Trophoblast cell (in vitro differentiated cells and primary cell): ENCODE measurements at regions not wholly inside any gene's neighbourhood (a gene's known extent, or its start where the extent isn't known, plus 50 kb on each side); places are given as distances from the start of the nearest gene placed in this dataset.

Source experiments
- DNase-seq, 2 donors: peaks; one replicate each; pipeline ENCODE4 v3.0.0-alpha.2; 2016
- H2AFZ ChIP-seq: 2 replicates; pipeline ENCODE4 v1.6.1; 2013; ENCODE audit warnings: low read length, moderate library complexity, mild to moderate bottlenecking; ENCODE audit not compliant: insufficient read depth, poor library complexity
- H2AK5ac ChIP-seq: 2 replicates; pipeline ENCODE4 v1.6.1; 2013; ENCODE audit warnings: mild to moderate bottlenecking, low read length
- H2BK120ac ChIP-seq: 2 replicates; pipeline ENCODE4 v1.6.1; 2013; ENCODE audit warnings: low read length, mild to moderate bottlenecking, moderate library complexity; ENCODE audit not compliant: insufficient read depth, poor library complexity
- H2BK12ac ChIP-seq: 2 replicates; pipeline ENCODE4 v1.6.1; 2013; ENCODE audit warnings: mild to moderate bottlenecking, low read length, moderate library complexity
- H2BK5ac ChIP-seq: 2 replicates; pipeline ENCODE4 v1.6.1; 2013; ENCODE audit warnings: low read length, low read depth, moderate library complexity, mild to moderate bottlenecking; ENCODE audit not compliant: poor library complexity
- H3K14ac ChIP-seq: 2 replicates; pipeline ENCODE4 v1.6.1; 2013; ENCODE audit warnings: mild to moderate bottlenecking, low read length
- H3K18ac ChIP-seq: 2 replicates; pipeline ENCODE4 v1.6.1; 2013; ENCODE audit warnings: mild to moderate bottlenecking, low read length
- H3K23ac ChIP-seq: 2 replicates; pipeline ENCODE4 v1.6.1; 2013; ENCODE audit warnings: low read length
- H3K27ac ChIP-seq: 2 replicates; pipeline ENCODE4 v1.5.1; 2013; ENCODE audit warnings: low read depth, mild to moderate bottlenecking, inconsistent platforms, low read length, moderate library complexity
- H3K27me3 ChIP-seq: 2 replicates; pipeline ENCODE4 v1.6.1; 2013; ENCODE audit warnings: inconsistent platforms, mild to moderate bottlenecking, low read length, moderate library complexity; ENCODE audit not compliant: insufficient read depth
- H3K36me3 ChIP-seq, 2 experiments: 1 replicate in 1 of 2; 2 replicates in 1 of 2; pipeline ENCODE4 v1.6.1; 2013; ENCODE audit warnings: low read length in 2 of 2, mild to moderate bottlenecking in 2 of 2, moderate library complexity in 1 of 2; ENCODE audit not compliant: insufficient read depth in 2 of 2, control insufficient read depth in 1 of 2
- H3K4ac ChIP-seq: 2 replicates; pipeline ENCODE4 v1.6.1; 2013; ENCODE audit warnings: low read depth, mild to moderate bottlenecking, low read length, moderate library complexity
- H3K4me1 ChIP-seq, 2 experiments: 1 replicate in 1 of 2; 2 replicates in 1 of 2; pipeline ENCODE4 v1.6.1; 2013; ENCODE audit warnings: low read length in 2 of 2, mild to moderate bottlenecking in 2 of 2, moderate library complexity in 1 of 2; ENCODE audit not compliant: insufficient read depth in 2 of 2, control insufficient read depth in 1 of 2
- H3K4me2 ChIP-seq: 2 replicates; pipeline ENCODE4 v1.6.1; 2013; ENCODE audit warnings: inconsistent platforms, mild to moderate bottlenecking, low read length, moderate library complexity
- H3K4me3 ChIP-seq: 2 replicates; pipeline ENCODE4 v1.5.1; 2013; ENCODE audit warnings: mild to moderate bottlenecking, low read depth, low read length, inconsistent platforms
- H3K79me1 ChIP-seq: one replicate; pipeline ENCODE4 v1.6.1; 2013; ENCODE audit warnings: low read length
- H3K79me2 ChIP-seq: 2 replicates; pipeline ENCODE4 v1.6.1; 2013; ENCODE audit warnings: low read length, mild to moderate bottlenecking; ENCODE audit not compliant: control insufficient read depth, insufficient read depth, poor library complexity
- H3K9ac ChIP-seq: 2 replicates; pipeline ENCODE4 v1.6.1; 2013; ENCODE audit warnings: mild to moderate bottlenecking, low read length
- H3K9me3 ChIP-seq: 2 replicates; pipeline ENCODE4 v1.6.1; 2013; ENCODE audit warnings: low read depth, mild to moderate bottlenecking, control low read depth, inconsistent platforms, low read length; ENCODE audit not compliant: insufficient read depth
- H4K12ac ChIP-seq: 2 replicates; pipeline ENCODE4 v1.6.1; 2013; ENCODE audit warnings: low read depth, mild to moderate bottlenecking, low read length, moderate library complexity
- H4K8ac ChIP-seq: 2 replicates; pipeline ENCODE4 v1.6.1; 2013; ENCODE audit warnings: low read depth, mild to moderate bottlenecking, low read length, moderate library complexity
- H4K91ac ChIP-seq: one replicate; pipeline ENCODE4 v1.6.1; 2013; ENCODE audit warnings: low read depth, mild to moderate bottlenecking, low read length, moderate library complexity
- WGBS: extraction: QIAGEN DNeasy Blood & Tissue Kit; methylation state at CpG from one replicate; pipeline ENCODE4 v1.1.7; 2013; ENCODE audit warnings: missing lambda C conversion rate; ENCODE audit not compliant: insufficient read length, insufficient coverage; ENCODE audit errors: extremely low coverage; 5-methylcytosine and 5-hydroxymethylcytosine counted together

DNA sequence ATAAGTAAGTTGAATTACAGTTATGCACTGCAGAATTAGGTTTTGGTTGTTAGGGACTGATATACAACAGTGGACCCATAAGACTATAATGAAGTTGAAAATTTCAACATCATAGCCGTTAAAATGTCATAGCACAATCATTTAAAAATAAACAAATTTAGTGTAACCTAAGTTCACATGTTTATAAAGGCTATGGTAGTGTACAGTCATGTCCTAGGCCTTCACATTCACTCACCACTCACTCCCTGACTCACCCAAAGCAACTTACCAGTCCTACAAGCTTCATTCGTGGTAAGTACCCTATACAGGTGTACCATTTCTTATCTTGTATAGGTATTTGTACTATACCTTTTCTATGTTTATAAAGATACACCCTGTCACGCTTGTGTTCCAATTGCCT, 113.7 kb downstream of the RAB11FIP2 start:
- H2BK12ac ChIP-seq, result no peak overlapping the region
- H3K23ac ChIP-seq, result no peak overlapping the region
- no peak overlapping the region for H3K14ac ChIP-seq
- H3K4me3 ChIP-seq, result no peak overlapping the region
- DNase-seq, result no peak
- H2AFZ ChIP-seq, result no peak overlapping the region
- WGBS, result no CpG with 5 or more reads among the region's 3 CpGs
- H3K9me3 ChIP-seq, result no peaks in the 10 kb centered on the region
- no peak overlapping the region for H2BK120ac ChIP-seq
- H3K36me3 ChIP-seq, result no peaks in the 10 kb centered on the region
- no peak overlapping the region for H4K12ac ChIP-seq
- no peak overlapping the region for H3K18ac ChIP-seq
- no peak overlapping the region for H3K4ac ChIP-seq
- H2BK5ac ChIP-seq, result no peak overlapping the region
- H3K79me2 ChIP-seq, result no peaks in the 10 kb centered on the region
- no peak overlapping the region for H4K8ac ChIP-seq
- no peak overlapping the region for H3K9ac ChIP-seq
- H3K4me2 ChIP-seq, result no peak overlapping the region
- H3K4me1 ChIP-seq, result no peaks in the 10 kb centered on the region
- H3K27me3 ChIP-seq, result no peaks in the 10 kb centered on the region
- H3K27ac ChIP-seq, result no peak overlapping the region
- no peaks in the 10 kb centered on the region for H3K79me1 ChIP-seq
- H4K91ac ChIP-seq, result no peak overlapping the region
- no peak overlapping the region for H2AK5ac ChIP-seq

DNA sequence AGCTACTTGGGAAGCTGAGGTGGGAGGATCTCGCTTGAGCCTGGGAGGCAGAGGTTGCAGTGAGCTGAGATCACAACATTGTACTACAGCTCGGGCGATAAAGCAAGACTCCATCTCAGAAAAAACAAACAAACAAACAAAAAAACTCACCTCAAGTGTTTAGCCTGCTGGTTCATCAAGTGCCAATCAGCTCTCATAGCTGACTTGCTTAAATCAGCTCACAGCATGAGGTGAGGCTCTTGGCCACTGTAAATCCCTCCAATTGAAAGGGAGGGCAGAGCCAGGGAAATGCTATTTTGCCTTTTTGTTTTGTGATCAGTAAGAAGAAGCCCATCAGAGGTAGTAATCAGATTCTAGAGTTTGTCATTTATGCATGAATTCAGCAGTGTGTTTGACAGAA, 112.3 kb downstream of the RAB11FIP2 start:
- Histone ChIP-seq H2BK12ac (no peak overlapping the region), H3K4ac (no peak overlapping the region), H3K9ac (no peak overlapping the region), H2BK5ac (no peak overlapping the region), H3K79me1 (no peaks in the 10 kb centered on the region), H3K27me3 (no peaks in the 10 kb centered on the region), H4K12ac (no peak overlapping the region), H3K14ac (no peak overlapping the region), H2AFZ (no peak overlapping the region), H3K9me3 (no peaks in the 10 kb centered on the region), H2AK5ac (no peak overlapping the region), H4K91ac (no peak overlapping the region), H4K8ac (no peak overlapping the region), H3K18ac (no peak overlapping the region), H3K23ac (no peak overlapping the region), H3K4me3 (no peak overlapping the region), H2BK120ac (no peak overlapping the region), H3K36me3 (no peaks in the 10 kb centered on the region), H3K4me1 (no peaks in the 10 kb centered on the region), H3K27ac (no peak overlapping the region), H3K4me2 (no peak overlapping the region), H3K79me2 (no peaks in the 10 kb centered on the region)
- WGBS, result no CpG with 5 or more reads among the region's 3 CpGs
- DNase-seq, result no peak

DNA sequence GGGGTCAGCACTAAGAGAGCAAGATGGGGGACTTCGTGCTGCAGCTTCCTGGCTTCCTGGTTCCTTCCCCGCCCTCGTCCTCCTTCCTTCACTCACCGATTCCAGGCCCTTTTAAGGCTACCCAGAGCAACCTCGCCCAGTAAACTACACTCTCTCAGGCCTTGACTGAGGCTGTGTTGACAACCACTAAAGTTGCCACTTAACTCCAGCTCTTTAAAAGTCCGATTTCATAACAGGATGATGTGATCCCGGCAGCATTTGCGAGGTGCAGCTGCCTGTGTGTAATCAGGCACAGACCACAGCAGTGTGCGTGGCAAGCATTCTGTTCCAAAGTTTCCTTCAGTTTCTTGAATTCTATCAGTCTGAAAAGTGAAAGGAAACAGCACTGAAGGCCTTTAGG, 110.6 kb downstream of the RAB11FIP2 start:
- H4K8ac ChIP-seq, result no peak overlapping the region
- no peaks in the 10 kb centered on the region for H3K79me2 ChIP-seq
- H4K91ac ChIP-seq, result no peak overlapping the region
- H2BK5ac ChIP-seq, result no peak overlapping the region
- H3K9me3 ChIP-seq, result no peaks in the 10 kb centered on the region
- H3K18ac ChIP-seq, result no peak overlapping the region
- no peak overlapping the region for H2BK12ac ChIP-seq
- DNase-seq, result no peak
- H3K23ac ChIP-seq, result no peak overlapping the region
- no peak overlapping the region for H3K27ac ChIP-seq
- no peaks in the 10 kb centered on the region for H3K36me3 ChIP-seq
- no peak overlapping the region for H3K4me2 ChIP-seq
- no peaks in the 10 kb centered on the region for H3K27me3 ChIP-seq
- no peak overlapping the region for H2BK120ac ChIP-seq
- H4K12ac ChIP-seq, result no peak overlapping the region
- no peak overlapping the region for H3K4ac ChIP-seq
- H3K4me3 ChIP-seq, result no peak overlapping the region
- no CpG with 5 or more reads among the region's 9 CpGs for WGBS
- H2AFZ ChIP-seq, result no peak overlapping the region
- H3K9ac ChIP-seq, result no peak overlapping the region
- no peak overlapping the region for H3K14ac ChIP-seq
- no peak overlapping the region for H2AK5ac ChIP-seq
- no peaks in the 10 kb centered on the region for H3K79me1 ChIP-seq
- H3K4me1 ChIP-seq, result no peaks in the 10 kb centered on the region

DNA sequence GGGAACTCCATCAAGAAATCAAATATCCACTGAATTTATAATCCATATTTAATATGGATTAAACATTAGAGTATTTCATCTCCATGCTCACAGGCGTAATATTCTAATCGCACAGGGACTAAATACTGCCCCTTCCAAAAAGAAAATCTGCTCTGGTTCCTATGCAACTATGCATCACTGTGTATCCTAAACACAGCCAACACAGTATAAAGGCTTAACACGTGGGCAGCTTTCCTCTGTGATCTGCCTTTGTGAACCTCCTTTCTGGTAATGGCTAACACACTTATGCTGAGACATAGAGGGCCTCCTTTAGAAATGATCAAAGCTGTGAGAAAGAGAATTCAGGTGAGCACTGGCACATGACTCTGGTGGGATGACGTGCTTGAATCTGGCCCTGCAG, 110.2 kb downstream of the RAB11FIP2 start:
- no peaks in the 10 kb centered on the region for H3K27me3 ChIP-seq
- no peak overlapping the region for H2BK120ac ChIP-seq
- H4K12ac ChIP-seq, result no peak overlapping the region
- H3K27ac ChIP-seq, result no peak overlapping the region
- no peaks in the 10 kb centered on the region for H3K79me1 ChIP-seq
- no peak overlapping the region for H2AK5ac ChIP-seq
- H3K14ac ChIP-seq, result no peak overlapping the region
- no peak for DNase-seq
- H2BK12ac ChIP-seq, result no peak overlapping the region
- no peak overlapping the region for H4K8ac ChIP-seq
- H3K79me2 ChIP-seq, result no peaks in the 10 kb centered on the region
- no peak overlapping the region for H2AFZ ChIP-seq
- H3K23ac ChIP-seq, result no peak overlapping the region
- no peak overlapping the region for H3K4me3 ChIP-seq
- no peak overlapping the region for H3K4me2 ChIP-seq
- no peak overlapping the region for H4K91ac ChIP-seq
- WGBS, result no CpG with 5 or more reads among the region's 4 CpGs
- no peak overlapping the region for H3K9ac ChIP-seq
- H3K36me3 ChIP-seq, result no peaks in the 10 kb centered on the region
- H3K4ac ChIP-seq, result no peak overlapping the region
- no peak overlapping the region for H2BK5ac ChIP-seq
- no peak overlapping the region for H3K18ac ChIP-seq
- H3K4me1 ChIP-seq, result no peaks in the 10 kb centered on the region
- no peaks in the 10 kb centered on the region for H3K9me3 ChIP-seq
